Prostate gland (tissue), 2 donors: ENCODE measurements at regions not wholly inside any gene's neighbourhood (a gene's known extent, or its start where the extent isn't known, plus 50 kb on each side); places are given as distances from the start of the nearest gene placed in this dataset.

ENCODE experiments used
- CTCF ChIP-seq, 4 experiments: fragments of 200-600 bp in 2 of 4; fragments of 450-650 bp in 2 of 4; sonication (generic) in 2 of 4; IDR thresholded peaks; 1 replicate in 3 of 4; 2 replicates in 1 of 4; pipeline ENCODE4 v1.5.1; 2016 to 2019; ENCODE audit warnings: antibody characterized with exemption in 4 of 4, mild to moderate bottlenecking in 2 of 4, moderate library complexity in 2 of 4
- POLR2A ChIP-seq: fragments of 450-650 bp; IDR thresholded peaks from one replicate; pipeline ENCODE4 v1.6.1; 2016; ENCODE audit warnings: antibody characterized with exemption, mild to moderate bottlenecking
- POLR2AphosphoS5 ChIP-seq: sonication (generic); formaldehyde crosslinking; IDR thresholded peaks from one replicate; pipeline ENCODE4 v1.6.1; 2017; ENCODE audit warnings: antibody characterized with exemption

GRCh38 chr11:64472593-64473455, 82.9 kb upstream of the SLC22A11 start:
- no peak for TF ChIP-seq POLR2AphosphoS5
- no peak for TF ChIP-seq CTCF (IDR thresholded peaks at IDR 0.05)
- no peak for TF ChIP-seq POLR2A
